H1 (cell line): ENCODE measurements at regions not wholly inside any gene's neighbourhood (a gene's known extent, or its start where the extent isn't known, plus 50 kb on each side); places are given as distances from the start of the nearest gene placed in this dataset.

Source experiments
- EP300 ChIP-seq, 2 experiments: IDR thresholded peaks; 1 replicate in 1 of 2; 2 replicates in 1 of 2; pipeline ENCODE4 v1.6.1; 2011 to 2012; ENCODE audit warnings: low read depth in 2 of 2, low read length in 2 of 2, mild to moderate bottlenecking in 2 of 2, borderline replicate concordance in 1 of 2, inconsistent platforms in 1 of 2, moderate library complexity in 1 of 2
- KDM1A ChIP-seq: fragments of 200-600, 300-600 bp; sonication (generic); IDR thresholded peaks from 2 replicates; pipeline ENCODE4 v1.7.1; 2016; ENCODE audit warnings: mild to moderate bottlenecking, low read length, borderline replicate concordance
- POLR2A ChIP-seq, 2 experiments: IDR thresholded peaks; 1 replicate in 1 of 2; 2 replicates in 1 of 2; pipeline ENCODE4 v1.6.1; 2011; ENCODE audit warnings: low read depth in 2 of 2, low read length in 2 of 2, mild to moderate bottlenecking in 2 of 2; ENCODE audit errors: control extremely low read depth in 1 of 2
- POLR2AphosphoS5 ChIP-seq: IDR thresholded peaks from 2 replicates; pipeline ENCODE4 v1.6.1; 2011; ENCODE audit warnings: low read depth, low read length
- RBBP5 ChIP-seq: IDR thresholded peaks from 2 replicates; pipeline ENCODE4 v1.7.1; 2012; ENCODE audit warnings: low read depth, mild to moderate bottlenecking, inconsistent platforms, low read length, moderate library complexity, borderline replicate concordance
- TCF12 ChIP-seq: IDR thresholded peaks from 2 replicates; pipeline ENCODE4 v1.6.1; 2011; ENCODE audit warnings: low read depth, mild to moderate bottlenecking, low read length
- TF ChIP-seq, protein P1 (sequence below), 3 experiments: IDR thresholded peaks; 1 replicate in 2 of 3; 2 replicates in 1 of 3; pipeline versions ENCODE4 v1.5.1 to v1.6.1; 2011; ENCODE audit warnings: low read length in 3 of 3, mild to moderate bottlenecking in 3 of 3, inconsistent platforms in 2 of 3, low read depth in 1 of 3, moderate library complexity in 1 of 3; ENCODE audit not compliant: insufficient read depth in 1 of 3; ENCODE audit errors: control extremely low read depth in 1 of 3
- TF ChIP-seq, protein P2 (sequence below): IDR thresholded peaks from 2 replicates; pipeline ENCODE4 v1.6.1; 2012; ENCODE audit warnings: inconsistent platforms
- TF ChIP-seq, protein P3 (sequence below): IDR thresholded peaks from 2 replicates; pipeline ENCODE4 v1.6.1; 2011; ENCODE audit warnings: low read depth, mild to moderate bottlenecking, low read length; ENCODE audit not compliant: insufficient read depth

GRCh38 chr6:71496722-71497033 is 208.1 kb downstream of the OGFRL1 start:
- TF ChIP-seq TCF12: no peak
- TF ChIP-seq, protein P1, sequence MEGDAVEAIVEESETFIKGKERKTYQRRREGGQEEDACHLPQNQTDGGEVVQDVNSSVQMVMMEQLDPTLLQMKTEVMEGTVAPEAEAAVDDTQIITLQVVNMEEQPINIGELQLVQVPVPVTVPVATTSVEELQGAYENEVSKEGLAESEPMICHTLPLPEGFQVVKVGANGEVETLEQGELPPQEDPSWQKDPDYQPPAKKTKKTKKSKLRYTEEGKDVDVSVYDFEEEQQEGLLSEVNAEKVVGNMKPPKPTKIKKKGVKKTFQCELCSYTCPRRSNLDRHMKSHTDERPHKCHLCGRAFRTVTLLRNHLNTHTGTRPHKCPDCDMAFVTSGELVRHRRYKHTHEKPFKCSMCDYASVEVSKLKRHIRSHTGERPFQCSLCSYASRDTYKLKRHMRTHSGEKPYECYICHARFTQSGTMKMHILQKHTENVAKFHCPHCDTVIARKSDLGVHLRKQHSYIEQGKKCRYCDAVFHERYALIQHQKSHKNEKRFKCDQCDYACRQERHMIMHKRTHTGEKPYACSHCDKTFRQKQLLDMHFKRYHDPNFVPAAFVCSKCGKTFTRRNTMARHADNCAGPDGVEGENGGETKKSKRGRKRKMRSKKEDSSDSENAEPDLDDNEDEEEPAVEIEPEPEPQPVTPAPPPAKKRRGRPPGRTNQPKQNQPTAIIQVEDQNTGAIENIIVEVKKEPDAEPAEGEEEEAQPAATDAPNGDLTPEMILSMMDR (IDR thresholded peaks at IDR 0.05; ENCODE audit: control extremely low read depth in 1 of 3, insufficient read depth in 1 of 3, low read depth in 1 of 3, low read length in 3 of 3): no peak
- TF ChIP-seq POLR2A (IDR thresholded peaks at IDR 0.05; ENCODE audit: control extremely low read depth in 1 of 2, low read depth in 2 of 2, low read length in 2 of 2): no peak
- TF ChIP-seq, protein P2, sequence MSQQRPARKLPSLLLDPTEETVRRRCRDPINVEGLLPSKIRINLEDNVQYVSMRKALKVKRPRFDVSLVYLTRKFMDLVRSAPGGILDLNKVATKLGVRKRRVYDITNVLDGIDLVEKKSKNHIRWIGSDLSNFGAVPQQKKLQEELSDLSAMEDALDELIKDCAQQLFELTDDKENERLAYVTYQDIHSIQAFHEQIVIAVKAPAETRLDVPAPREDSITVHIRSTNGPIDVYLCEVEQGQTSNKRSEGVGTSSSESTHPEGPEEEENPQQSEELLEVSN: no peak
- no peak for TF ChIP-seq POLR2AphosphoS5
- no peak for TF ChIP-seq RBBP5
- TF ChIP-seq EP300 (IDR thresholded peaks at IDR 0.05; ENCODE audit: borderline replicate concordance in 1 of 2, low read depth in 2 of 2, low read length in 2 of 2): no peak
- TF ChIP-seq, protein P3, sequence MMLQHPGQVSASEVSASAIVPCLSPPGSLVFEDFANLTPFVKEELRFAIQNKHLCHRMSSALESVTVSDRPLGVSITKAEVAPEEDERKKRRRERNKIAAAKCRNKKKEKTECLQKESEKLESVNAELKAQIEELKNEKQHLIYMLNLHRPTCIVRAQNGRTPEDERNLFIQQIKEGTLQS: no peak
- TF ChIP-seq KDM1A: no peak
